AG10803 (cell line): ENCODE measurements at regions not wholly inside any gene's neighbourhood (a gene's known extent, or its start where the extent isn't known, plus 50 kb on each side); places are given as distances from the start of the nearest gene placed in this dataset.
"Not testable (repeated sequence)": the region's sequence is repeated elsewhere in the genome, so short reads cannot be mapped to it uniquely, and the experiment has no call there.

Source experiments
- DNase-seq: peaks from one replicate; pipeline ENCODE4 v3.0.0; 2010; ENCODE audit warnings: low read depth
- H3K4me3 ChIP-seq: 2 replicates; pipeline ENCODE4 v1.5.1; 2011; ENCODE audit warnings: mild to moderate bottlenecking, low read length, control low read depth
- TF ChIP-seq, protein P1 (sequence below): conservative IDR thresholded peaks from 2 replicates; pipeline ENCODE4 v1.5.1; 2011; ENCODE audit warnings: mild to moderate bottlenecking, low read length, control low read depth, inconsistent platforms

- no peak for DNase-seq
- TF ChIP-seq, protein P1, sequence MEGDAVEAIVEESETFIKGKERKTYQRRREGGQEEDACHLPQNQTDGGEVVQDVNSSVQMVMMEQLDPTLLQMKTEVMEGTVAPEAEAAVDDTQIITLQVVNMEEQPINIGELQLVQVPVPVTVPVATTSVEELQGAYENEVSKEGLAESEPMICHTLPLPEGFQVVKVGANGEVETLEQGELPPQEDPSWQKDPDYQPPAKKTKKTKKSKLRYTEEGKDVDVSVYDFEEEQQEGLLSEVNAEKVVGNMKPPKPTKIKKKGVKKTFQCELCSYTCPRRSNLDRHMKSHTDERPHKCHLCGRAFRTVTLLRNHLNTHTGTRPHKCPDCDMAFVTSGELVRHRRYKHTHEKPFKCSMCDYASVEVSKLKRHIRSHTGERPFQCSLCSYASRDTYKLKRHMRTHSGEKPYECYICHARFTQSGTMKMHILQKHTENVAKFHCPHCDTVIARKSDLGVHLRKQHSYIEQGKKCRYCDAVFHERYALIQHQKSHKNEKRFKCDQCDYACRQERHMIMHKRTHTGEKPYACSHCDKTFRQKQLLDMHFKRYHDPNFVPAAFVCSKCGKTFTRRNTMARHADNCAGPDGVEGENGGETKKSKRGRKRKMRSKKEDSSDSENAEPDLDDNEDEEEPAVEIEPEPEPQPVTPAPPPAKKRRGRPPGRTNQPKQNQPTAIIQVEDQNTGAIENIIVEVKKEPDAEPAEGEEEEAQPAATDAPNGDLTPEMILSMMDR, result no peak
- H3K4me3 ChIP-seq, result no peak overlapping the region
Observed at GRCh38 chr15:68495221-68495950, 63.4 kb upstream of the ITGA11 start.

GRCh38 chr15:68495981-68496705, 64.2 kb upstream of the ITGA11 start:
- TF ChIP-seq, protein P1, result no peak
- DNase-seq, result no peak
- H3K4me3 ChIP-seq, result no peak overlapping the region

- DNase-seq, H3K4me3 ChIP-seq: not testable (repeated sequence)
Observed at GRCh38 chr15:68496751-68497150, 64.8 kb upstream of the ITGA11 start.

GRCh38 chr15:68497206-68497910, 65.4 kb upstream of the ITGA11 start:
- DNase-seq, result peak; percentile 83
- TF ChIP-seq, protein P1, result no peak
- no peak overlapping the region for H3K4me3 ChIP-seq

GRCh38 chr15:68498076-68498475, 66.1 kb upstream of the ITGA11 start:
- no peak for DNase-seq
- TF ChIP-seq, protein P1, result no peak
- H3K4me3 ChIP-seq, result no peak overlapping the region

- no peak overlapping the region for H3K4me3 ChIP-seq
- DNase-seq, result no peak
- TF ChIP-seq, protein P1, result no peak
Observed at GRCh38 chr15:68499620-68500312, 67.8 kb upstream of the ITGA11 start.
